ENCODE measurements at regions not wholly inside any gene's neighbourhood (a gene's known extent, or its start where the extent isn't known, plus 50 kb on each side); places are given as distances from the start of the nearest gene placed in this dataset.

DNA sequence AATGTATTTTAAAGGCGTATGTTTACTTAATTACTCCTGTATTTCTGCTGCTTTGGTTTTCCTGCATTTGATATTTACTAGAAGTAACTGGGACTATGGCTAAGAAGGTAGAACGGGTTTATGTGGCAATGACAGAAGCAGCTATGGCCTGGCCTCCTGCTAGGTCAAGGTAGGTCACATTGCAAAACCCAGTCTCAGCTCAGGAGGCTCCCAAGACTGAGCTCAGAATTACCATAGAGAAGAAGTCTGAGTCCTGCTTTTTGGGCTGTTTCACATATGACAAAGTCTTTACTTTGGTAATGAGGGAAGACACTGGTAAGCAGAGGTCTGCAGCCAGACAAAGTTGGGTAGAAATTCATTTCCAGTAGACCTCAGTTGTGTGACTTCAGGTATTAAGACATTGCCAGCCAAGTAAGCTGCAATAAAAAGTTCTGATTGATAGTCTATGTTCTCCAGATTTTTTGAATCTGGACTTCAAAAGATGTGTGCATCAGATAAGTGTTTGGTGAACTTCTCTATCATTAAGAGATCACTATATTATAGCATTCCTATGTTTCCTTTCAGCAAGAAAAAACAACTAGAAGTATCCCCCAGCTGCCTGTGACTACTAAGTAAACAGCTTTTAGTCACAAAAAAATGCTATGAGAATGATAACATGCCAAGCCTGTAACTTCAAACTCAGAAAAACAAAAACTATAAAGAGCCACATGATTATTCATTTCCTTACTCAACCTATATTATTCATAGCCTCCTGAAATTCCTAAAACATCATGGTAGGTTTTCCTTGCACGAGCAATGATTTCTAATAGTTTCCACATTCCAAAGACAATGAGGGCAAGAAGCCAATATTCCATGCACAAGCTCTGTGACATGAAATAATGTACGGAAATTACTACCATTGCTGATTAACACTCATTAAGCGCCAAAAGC, 312.3 kb downstream of the HAO1 start:
- Histone ChIP-seq H3K4me1 (ENCODE audit: control insufficient read depth in 2 of 2, insufficient read depth in 2 of 2, low read length in 2 of 2) (no peaks in the 10 kb centered on the region), H3K79me2 (ENCODE audit: control insufficient read depth, insufficient read depth, low read length) (no peaks in the 10 kb centered on the region), H4K20me1 (ENCODE audit: control insufficient read depth, insufficient read depth, low read length, poor library complexity, severe bottlenecking) (no peaks in the 10 kb centered on the region), H3K4me2 (replicated peaks; ENCODE audit: low read depth, low read length, poor library complexity, severe bottlenecking) (no peak overlapping the region), H3K9ac (ENCODE audit: low read length) (no peak overlapping the region), H3K27me3 (replicated peaks in 1 of 4; ENCODE audit: control extremely low read depth in 1 of 4, control insufficient read depth in 3 of 4, insufficient read depth in 4 of 4, low read length in 3 of 4) (no peaks in the 10 kb centered on the region), H3K9me3 (ENCODE audit: control extremely low read depth in 1 of 3, control insufficient read depth in 2 of 3, insufficient read depth in 1 of 3, low read length in 2 of 3) (peaks cover 0 to 4% (median 0%) of the 10 kb centered on the region in 3 donors), H3K27ac (ENCODE audit: low read length in 2 of 2) (no peak overlapping the region), H2AFZ (ENCODE audit: insufficient read depth, low read depth, low read length, poor library complexity, severe bottlenecking) (no peak overlapping the region), H3K4me3 (ENCODE audit: control extremely low read depth in 1 of 5, extremely low read depth in 1 of 5, insufficient read depth in 1 of 5, low read depth in 2 of 5, low read length in 4 of 5) (no peak overlapping the region), H3K36me3 (replicated peaks in 1 of 2; ENCODE audit: control extremely low read depth in 1 of 2, control insufficient read depth in 1 of 2, extremely low read depth in 1 of 2, insufficient read depth in 2 of 2, low read length in 1 of 2) (no peaks in the 10 kb centered on the region)
- ATAC-seq (ENCODE audit: low read depth) (no peak), DNase-seq (no peak)
- TF ChIP-seq CTCF (IDR thresholded peaks at IDR 0.05) = no peak
- no peak for TF ChIP-seq EZH2 (IDR thresholded peaks at IDR 0.05; ENCODE audit: borderline replicate concordance, insufficient read depth, low read depth, low read length, poor library complexity, severe bottlenecking)
- Mint-ChIP-seq H3K9me3 (ENCODE audit: insufficient read depth) (peaks cover 2% of the 10 kb centered on the region), H3K4me3 (no peak overlapping the region), H3K4me1 (no peaks in the 10 kb centered on the region), H3K27ac (no peak overlapping the region), H3K27me3 (no peaks in the 10 kb centered on the region)
- ChIA-PET CTCF (no interaction called here), POLR2A (no interaction called here)
- 80% methylated on average over 3 of the region's 5 CpGs for WGBS (ENCODE audit: insufficient coverage)
- intact Hi-C loops (cut with micrococcal nuclease) = no loop called here

- Histone ChIP-seq H3K9me3 (ENCODE audit: control extremely low read depth in 1 of 3, control insufficient read depth in 2 of 3, insufficient read depth in 1 of 3, low read length in 2 of 3) (peaks cover 0 to 4% (median 0%) of the 10 kb centered on the region in 3 donors), H3K27me3 (replicated peaks in 1 of 4; ENCODE audit: control extremely low read depth in 1 of 4, control insufficient read depth in 3 of 4, insufficient read depth in 4 of 4, low read length in 3 of 4) (no peaks in the 10 kb centered on the region), H3K4me2 (replicated peaks; ENCODE audit: low read depth, low read length, poor library complexity, severe bottlenecking) (no peak overlapping the region), H3K27ac (ENCODE audit: low read length in 2 of 2) (no peak overlapping the region), H2AFZ (ENCODE audit: insufficient read depth, low read depth, low read length, poor library complexity, severe bottlenecking) (no peak overlapping the region), H3K4me1 (ENCODE audit: control insufficient read depth in 2 of 2, insufficient read depth in 2 of 2, low read length in 2 of 2) (no peaks in the 10 kb centered on the region), H3K9ac (ENCODE audit: low read length) (no peak overlapping the region), H4K20me1 (ENCODE audit: control insufficient read depth, insufficient read depth, low read length, poor library complexity, severe bottlenecking) (no peaks in the 10 kb centered on the region), H3K4me3 (ENCODE audit: control extremely low read depth in 1 of 5, extremely low read depth in 1 of 5, insufficient read depth in 1 of 5, low read depth in 2 of 5, low read length in 4 of 5) (no peak overlapping the region), H3K36me3 (replicated peaks in 1 of 2; ENCODE audit: control extremely low read depth in 1 of 2, control insufficient read depth in 1 of 2, extremely low read depth in 1 of 2, insufficient read depth in 2 of 2, low read length in 1 of 2) (no peaks in the 10 kb centered on the region), H3K79me2 (ENCODE audit: control insufficient read depth, insufficient read depth, low read length) (no peaks in the 10 kb centered on the region)
- no peak for DNase-seq
- intact Hi-C loops (cut with micrococcal nuclease) = no loop called here
- Mint-ChIP-seq H3K9me3 (ENCODE audit: insufficient read depth) (peaks cover 2% of the 10 kb centered on the region), H3K4me3 (no peak overlapping the region), H3K27me3 (no peaks in the 10 kb centered on the region), H3K4me1 (no peaks in the 10 kb centered on the region), H3K27ac (no peak overlapping the region)
- no peak for ATAC-seq (ENCODE audit: low read depth)
- no CpG with 5 or more reads among the region's 1 CpG for WGBS (ENCODE audit: insufficient coverage)
- ChIA-PET POLR2A (no interaction called here), CTCF (no interaction called here)
- no peak for TF ChIP-seq CTCF (IDR thresholded peaks at IDR 0.05)
- no peak for TF ChIP-seq EZH2 (IDR thresholded peaks at IDR 0.05; ENCODE audit: borderline replicate concordance, insufficient read depth, low read depth, low read length, poor library complexity, severe bottlenecking)
Observed at GRCh38 chr20:7629880-7630279, 310.4 kb downstream of the HAO1 start.

All from B cell (primary cell).